ENCODE measurements at regions not wholly inside any gene's neighbourhood (a gene's known extent, or its start where the extent isn't known, plus 50 kb on each side); places are given as distances from the start of the nearest gene placed in this dataset.
"Not testable (repeated sequence)": the region's sequence is repeated elsewhere in the genome, so short reads cannot be mapped to it uniquely, and the experiment has no call there.

DNA sequence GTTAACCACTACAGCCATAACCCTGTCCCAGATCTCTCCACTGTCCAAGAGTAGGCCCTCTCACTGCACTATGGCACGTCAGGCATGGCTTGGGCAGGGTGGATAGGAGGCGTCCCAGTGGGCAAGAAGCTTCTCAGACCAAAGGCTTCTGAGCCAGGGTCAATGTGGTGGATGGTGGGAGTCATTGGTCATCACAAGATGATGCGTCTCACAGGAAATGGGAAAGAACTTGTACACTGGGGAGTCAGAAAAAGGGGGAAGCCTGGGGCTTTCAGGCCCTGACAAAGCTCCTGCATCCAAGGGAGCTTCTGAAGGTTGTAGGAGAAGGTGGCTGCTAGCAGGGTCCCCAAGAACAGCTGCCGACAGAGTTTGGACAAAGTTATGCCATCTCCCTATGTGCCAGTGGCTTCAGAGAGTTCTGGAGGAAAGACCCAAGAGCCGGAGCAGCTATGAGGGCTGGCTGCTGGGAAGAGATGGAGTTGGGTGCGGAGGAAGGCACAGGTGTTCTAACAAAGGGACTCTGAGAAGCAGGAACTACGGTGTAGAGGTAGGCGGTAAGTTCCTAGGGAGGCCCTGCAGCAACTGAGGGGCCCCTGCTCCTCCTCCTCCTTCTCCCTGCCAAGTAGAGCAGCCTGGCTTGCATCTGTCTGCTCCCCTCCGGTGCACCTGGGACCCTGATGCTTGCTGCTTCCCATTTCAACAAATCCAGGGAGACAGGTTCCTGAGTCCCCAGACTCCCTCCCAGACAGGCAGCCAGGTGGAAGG, 81.1 kb downstream of the ARL6IP4 start:
- no peak for DNase-seq

DNA sequence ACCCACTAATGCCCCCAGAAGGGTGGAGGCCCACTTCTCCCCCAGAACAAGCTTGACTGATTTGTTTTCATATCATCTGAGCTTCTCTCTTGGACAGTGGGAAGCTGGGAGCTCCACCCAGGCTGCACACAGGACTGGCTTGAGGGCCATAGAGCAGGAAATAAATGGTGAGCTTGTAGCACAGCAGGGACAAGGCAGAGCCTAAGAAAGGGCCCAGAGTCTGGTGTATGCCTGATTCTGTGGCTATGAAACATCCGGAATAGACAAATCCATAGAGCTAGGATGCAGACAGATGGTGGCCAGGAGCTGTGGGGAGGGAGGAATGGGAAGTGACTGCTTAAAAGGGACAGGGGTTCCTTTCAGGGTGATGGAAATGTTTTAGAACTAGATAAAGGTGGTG, 79.0 kb downstream of the ARL6IP4 start:
- no peak for DNase-seq

GRCh38 chr12:123058980-123059379, 78.5 kb downstream of the ARL6IP4 start:
- DNase-seq, result peak; percentile 99

DNA sequence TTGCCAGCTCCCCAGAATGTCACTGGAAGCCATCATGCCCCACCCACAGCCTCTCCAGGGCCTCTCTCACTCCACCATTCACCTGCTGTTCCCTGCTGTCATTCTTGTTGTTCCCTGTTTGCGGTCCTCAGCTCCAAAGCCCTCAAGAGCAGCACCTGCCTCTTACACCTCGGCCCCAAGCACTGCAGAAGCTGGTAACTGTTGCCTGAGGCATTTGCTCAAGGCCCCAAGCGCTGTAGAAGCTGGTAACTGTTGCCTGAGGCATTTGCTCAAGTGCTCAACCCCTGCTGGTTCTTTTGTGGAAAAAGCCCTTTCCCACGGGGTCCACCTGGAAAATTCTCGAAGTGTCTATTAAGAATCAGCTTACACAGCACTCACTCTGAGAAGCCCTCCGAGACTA, 78.0 kb downstream of the ARL6IP4 start:
- peak; percentile 99 for DNase-seq

GRCh38 chr12:123057513-123058265, 77.2 kb downstream of the ARL6IP4 start:
- DNase-seq, result peak; percentile 94

DNA sequence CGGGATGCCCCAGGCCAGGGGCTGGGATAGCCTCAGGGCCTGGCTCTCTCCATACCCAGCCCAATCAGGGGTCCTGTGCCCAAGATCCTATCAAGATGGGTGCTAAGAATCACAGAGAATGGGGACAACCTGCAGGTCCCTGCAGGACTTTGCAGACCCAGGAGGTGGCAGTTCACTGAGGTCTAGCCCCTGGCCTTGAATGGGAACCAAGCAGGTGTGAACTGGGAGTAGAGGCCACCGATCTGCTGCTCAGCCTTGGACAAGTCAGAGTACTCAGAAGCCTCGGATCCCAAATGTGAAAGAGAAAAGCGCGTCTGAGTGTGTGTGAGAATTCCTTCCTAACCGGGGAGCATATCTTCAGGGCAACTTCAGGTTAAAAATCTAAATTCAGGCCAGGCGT, 76.2 kb downstream of the ARL6IP4 start:
- no peak for DNase-seq

DNA sequence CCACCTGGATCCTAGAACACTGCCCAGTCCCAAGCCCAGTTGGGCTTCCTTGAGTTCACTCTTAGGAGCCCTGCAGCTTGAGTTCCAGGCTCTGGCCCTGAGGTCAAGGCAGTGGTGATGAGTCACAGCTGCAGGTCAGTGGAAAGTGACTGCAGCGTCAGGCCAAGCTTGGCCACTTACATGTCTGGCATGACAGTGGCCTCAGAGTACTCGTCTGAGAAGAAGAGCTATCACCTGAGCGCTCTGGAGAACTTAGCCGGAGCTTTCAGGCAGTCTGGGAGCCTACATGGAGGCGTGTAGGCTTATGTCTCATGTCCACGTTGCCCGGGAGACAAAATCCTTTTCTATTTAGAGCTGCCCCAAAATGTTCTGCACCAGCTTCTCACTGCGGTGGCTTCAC, 75.6 kb downstream of the ARL6IP4 start:
- DNase-seq, result no peak

DNA sequence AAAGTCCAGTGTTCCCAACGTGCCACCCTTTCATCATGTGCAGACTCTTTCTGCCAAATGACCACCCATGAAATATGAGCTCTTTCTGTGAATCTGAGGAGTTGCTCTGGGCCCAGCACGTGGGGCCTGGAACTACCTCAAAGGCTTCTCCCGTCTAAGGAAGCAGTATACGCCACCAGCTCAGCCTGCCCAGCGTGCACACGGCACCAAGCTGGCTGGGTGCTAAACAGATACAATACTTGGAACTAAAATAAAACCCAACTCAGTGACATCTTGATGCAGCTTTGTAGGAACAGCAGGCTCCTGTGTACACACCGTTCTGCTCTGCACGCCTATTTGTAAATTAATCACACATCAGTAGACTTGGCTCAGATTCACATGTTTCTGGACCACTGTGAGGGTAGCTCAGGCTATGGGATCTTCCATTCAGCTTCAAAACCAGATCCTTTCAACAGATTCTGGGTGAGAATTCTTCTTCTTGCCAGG, 74.8 kb downstream of the ARL6IP4 start:
- no peak for DNase-seq

- no peak for DNase-seq
These were observed 73.9 kb downstream of the ARL6IP4 start for GRCh38 chr12:123054371-123054770.

DNA sequence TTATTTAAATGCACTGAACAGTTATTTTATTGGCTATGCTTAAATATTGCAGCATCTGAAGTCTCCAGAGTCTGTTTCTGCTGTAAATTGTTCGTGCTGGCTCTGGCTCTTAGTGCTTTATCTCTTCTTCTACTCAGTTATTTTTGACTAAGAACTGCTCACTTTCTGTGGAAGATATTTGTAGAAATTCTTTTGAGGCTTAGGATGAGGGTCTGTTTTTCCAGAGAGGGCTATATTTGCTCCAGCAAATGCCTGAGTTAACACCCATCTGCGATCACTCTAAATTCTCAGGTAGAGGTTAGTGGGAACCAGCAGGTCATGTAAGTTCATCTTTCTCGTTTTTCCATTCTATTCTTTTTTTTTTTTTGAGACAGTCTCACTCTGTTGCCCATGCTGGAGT, 71.1 kb downstream of the ARL6IP4 start:
- no peak for DNase-seq

- no peak for DNase-seq
These were observed 70.4 kb downstream of the ARL6IP4 start for GRCh38 chr12:123050913-123051312.

DNA sequence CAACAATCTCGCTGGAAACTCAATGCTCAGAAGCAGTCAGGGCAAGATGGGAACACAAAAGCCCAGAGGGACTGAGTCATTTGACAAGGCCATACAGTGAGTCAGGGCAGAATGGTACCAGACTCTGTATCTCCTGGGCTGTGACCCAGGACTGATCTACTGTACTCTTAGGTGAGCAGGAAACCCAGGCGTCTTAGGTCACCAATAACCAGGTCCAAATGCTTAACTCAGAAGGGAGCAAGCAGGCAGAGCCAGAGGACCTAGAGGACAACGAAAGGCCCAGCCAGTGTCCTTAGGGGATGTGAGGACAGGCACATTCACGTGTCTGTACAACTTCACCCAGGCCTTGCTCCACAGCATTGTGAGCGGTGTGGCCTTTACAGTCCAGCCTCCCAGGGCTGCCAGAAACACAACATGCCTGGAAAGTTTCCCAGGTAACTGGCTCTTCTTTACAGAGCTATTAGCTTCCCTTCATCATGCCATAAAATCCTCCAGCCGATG, 69.9 kb downstream of the ARL6IP4 start:
- no peak for DNase-seq

DNA sequence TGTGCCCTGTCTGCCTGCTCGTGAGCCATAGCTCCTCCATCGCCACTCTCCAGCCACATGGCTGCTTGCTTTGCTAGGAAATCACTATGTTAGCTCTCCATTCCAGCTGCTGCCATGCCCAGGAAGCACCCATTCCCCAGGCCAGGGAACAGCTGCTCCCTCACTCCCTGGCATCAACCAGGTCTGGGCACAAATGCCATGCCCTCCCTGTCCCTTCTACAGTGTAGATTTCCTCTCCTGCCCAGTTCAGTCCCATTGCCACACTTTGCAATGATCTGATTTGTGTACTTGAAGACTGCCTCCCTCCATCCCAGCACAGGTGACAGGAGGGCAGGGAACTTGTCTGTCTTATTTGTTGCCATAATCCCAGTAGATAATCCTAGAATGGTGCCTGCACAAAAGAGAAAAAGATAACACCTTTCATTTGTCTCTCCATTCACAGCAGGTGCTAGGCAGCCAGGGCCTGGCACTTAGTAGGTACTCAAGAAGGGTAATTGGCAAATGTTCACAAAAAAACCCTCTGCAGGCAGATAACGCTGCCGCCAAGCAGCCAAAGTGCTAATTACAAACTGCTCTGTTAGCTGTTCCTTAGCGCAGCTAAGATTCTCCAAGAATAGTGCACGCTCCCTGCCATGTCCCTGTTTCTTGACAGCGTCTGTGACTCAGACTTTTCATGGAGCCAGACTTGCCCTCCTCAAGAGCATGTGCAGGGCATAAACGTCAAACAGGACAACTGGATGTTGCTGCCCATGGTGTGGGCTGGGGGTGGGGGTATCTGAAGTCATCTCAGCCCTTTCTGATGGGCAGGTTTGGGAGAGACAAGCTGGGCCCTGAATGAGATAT, 69.1 kb downstream of the ARL6IP4 start:
- no peak for DNase-seq

- DNase-seq, result not testable (repeated sequence)
These were observed 67.4 kb downstream of the ARL6IP4 start for GRCh38 chr12:123047892-123048291.

GRCh38 chr12:123047289-123047688, 66.8 kb downstream of the ARL6IP4 start:
- DNase-seq, result no peak

DNA sequence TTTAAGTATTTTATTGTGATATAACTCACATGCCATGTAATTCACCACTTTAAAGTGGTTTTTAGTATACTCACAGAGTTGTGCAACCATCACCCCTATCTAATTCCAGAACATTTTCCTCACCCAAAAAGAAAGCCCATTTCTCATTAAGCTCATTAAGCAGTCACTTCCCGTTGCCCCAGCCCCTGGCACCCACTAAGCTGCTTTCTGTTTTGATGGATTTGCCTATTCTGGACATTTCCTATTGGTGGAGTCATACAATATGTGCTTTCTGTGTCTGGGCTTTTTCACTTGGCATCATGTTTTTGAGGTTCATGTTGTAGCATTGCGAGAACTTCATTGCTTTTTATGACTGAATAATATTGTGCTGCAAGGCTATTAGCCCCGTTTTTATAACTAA, 66.0 kb downstream of the ARL6IP4 start:
- no peak for DNase-seq

GRCh38 chr12:123045678-123046077, 65.2 kb downstream of the ARL6IP4 start:
- no peak for DNase-seq

DNA sequence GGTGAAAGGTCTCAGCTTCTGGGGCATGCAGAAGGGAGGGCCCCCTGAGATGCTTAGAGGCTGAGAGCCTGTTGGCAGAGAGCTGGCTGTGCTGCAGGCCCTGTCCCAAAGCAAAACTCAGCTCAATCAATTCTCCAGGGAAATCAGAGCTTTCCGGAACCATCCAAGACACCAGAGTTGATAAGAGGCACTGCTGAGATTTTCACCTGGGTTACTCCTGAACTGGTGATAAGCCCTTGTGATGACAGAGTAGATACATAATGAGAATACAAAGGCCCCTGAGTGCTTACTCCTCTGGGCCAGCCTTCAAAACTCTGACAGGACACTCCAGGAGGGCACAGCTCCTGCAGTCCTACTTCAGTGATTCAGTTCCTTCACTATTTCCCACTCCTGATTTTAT, 63.9 kb downstream of the ARL6IP4 start:
- DNase-seq, result no peak

- peak; percentile 52 for DNase-seq
These were observed 63.1 kb downstream of the ARL6IP4 start for GRCh38 chr12:123043536-123044001.

- DNase-seq, result no peak
These were observed 62.4 kb downstream of the ARL6IP4 start for GRCh38 chr12:123042833-123043232.

DNA sequence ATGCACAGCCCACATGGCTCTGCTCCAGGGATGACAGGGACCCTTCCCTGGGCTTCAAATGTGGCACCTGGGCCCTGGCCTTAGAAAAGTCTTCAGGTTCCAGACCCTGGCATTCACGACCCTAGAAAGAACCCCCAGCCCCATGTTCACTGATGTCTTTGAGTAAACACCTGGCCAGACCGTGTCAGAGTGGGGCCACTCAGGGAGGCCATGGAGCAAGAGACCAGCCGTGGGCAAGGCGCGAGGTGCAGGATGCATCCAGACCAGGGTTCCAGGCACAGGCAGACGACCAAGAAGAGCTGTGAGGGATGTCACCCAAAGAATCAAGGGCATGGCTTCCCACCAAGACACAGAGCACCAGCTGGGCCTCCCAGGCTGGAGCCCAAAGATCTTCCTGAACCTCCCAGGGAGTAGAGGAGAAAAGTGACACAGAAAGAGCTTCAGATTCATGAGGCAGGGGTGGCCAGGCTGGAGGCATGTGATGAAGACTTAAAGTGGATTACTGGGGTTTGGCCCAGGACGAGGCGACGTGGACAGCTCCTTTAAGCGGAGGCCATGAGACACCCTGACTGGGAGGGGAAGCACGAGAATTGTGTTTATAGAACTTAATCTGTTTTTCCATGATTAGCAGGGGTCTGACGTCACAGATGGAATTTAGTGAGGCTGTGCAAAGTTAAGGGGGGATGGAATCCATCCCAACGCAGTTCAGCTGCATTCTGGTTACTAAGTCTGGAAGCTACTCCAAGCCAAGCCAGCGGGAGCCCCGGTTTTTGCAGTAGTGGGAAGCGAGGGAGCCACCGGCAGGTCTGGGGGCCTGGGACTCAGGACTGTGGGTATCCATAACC, 61.6 kb downstream of the ARL6IP4 start:
- no peak for DNase-seq

DNA sequence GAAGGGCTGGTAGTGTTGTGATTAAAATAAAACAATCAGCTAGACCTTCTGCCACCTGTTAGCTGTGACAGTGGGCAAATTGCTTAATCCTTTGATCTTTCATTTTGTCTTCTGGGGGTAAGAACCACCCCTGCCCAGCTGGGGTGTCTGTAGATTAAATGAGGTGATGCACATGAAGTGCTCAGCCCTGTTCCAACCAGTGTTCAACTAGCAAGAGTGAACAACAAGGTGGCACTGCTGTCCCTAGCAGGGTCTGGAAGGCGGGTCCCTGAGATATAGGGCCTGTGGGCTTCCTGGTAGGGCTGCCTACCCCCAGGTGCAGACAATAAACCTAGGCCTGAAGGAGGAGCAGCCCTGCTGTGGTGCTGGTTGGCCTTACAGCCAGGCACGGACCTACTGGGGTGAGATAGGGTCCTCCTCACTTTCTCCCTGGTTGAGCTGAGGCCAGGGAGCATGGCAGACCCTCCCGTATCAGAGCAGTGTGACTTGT, 60.6 kb downstream of the ARL6IP4 start:
- peak; percentile 68 for DNase-seq

Data from NCI-H187 treated with DMSO at 0.1 percent for 48 hours (cell line).